Muscle of back (tissue), 3 donors: ENCODE measurements at regions not wholly inside any gene's neighbourhood (a gene's known extent, or its start where the extent isn't known, plus 50 kb on each side); places are given as distances from the start of the nearest gene placed in this dataset.
A peak's percentile ranks its signal among the peaks of the same experiment; 100 is the strongest.

Experiments used
- DNase-seq, 3 donors: peaks; one replicate each; pipeline versions ENCODE4 v3.0.0 to v3.0.0-alpha.2; 2013

DNA sequence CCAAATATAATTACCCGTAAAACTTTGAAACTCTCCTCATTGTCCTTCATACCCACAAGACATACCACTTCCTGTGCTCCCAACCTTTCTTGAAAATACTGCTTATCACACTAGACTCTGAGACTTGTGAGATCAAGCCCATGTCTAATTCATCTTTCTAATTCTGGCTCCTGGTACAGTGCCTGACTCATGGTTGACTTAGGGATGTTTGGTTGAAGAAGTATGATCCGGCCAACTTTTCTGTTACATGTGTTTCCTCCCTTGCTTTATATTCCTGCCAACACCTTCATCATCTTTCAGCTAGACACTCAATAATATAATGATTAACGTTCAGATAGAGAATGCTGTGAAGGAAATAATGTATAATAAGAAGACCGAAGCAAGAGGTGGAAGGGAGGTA lies 58.2 kb downstream of the MEX3B start:
- DNase-seq, result no peak

DNA sequence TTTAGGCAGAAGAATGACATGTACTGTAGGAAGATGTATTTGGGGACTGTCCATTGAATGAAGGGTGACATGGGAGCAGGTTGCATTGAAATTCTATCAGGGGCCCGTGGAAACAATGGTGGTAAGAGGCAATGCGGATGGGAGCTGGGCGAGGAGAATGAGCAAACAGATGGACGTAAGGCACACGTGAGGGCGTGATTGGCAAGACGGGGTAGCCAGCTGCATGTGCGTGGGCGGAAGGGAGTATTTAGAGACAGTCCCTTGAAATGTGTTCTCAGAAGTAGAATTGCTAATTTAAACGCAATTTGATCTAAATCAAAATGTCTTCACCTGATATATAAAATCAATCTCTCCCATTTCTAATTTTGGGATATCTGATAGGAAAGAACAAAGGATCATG lies 62.3 kb downstream of the MEX3B start:
- no peak for DNase-seq

DNA sequence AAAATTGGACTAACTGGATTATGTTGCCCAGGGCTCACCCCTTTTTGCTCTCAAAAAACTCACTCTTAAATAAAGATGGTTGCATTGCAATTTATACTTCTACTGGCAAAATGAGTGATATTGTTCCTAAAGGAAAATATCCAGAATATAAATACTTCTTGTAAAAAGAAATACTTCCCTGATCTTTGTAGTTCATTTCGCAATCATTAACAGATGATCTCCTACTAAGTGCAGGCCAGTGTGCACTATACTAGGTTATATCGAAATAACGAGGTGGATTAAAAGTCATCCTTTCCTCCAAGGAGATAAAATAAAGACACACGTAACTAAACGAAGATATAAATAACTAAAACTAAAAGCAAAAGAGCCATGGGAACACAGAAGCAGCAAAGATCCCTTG lies 63.0 kb downstream of the MEX3B start:
- DNase-seq, result no peak

DNA sequence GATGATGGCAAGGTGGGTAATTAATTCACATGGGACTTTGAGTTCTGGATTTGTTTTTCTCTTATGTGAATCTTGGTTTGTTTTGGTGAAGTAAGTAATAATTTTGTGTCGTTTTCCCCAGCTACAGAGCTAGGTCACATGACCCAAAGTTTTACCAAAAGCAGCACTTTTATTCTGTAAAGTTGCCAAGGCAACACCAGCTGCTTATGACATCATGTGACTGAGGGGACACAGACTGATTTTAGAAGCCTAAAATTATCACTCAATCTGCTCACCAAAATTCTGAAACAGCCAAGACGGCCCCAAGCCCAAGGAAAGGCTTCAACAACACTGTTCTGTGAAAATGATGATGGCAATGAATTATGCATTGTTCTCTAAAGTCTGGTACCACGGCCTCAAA lies 63.9 kb downstream of the MEX3B start:
- peak; percentile 3 to 24 (median 6) for DNase-seq

DNA sequence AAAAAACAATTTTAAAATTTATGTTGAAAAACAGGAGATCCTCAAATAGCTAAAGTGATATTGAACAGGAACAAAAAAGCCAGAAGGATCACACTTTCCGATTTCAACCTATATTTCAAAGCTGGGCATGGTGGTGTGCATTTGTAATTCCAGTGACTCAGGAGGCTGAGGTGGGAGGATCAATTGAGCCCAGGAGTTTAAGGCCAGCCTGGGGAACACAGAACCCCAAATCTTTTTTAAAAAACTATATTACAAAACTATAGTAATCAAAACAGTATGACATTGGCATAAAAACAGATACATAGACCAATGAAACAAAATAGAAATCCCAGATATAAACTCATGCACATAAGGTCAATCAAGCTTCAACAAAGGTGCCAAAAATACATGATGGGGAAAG lies 68.4 kb downstream of the MEX3B start:
- DNase-seq, result no peak

DNA sequence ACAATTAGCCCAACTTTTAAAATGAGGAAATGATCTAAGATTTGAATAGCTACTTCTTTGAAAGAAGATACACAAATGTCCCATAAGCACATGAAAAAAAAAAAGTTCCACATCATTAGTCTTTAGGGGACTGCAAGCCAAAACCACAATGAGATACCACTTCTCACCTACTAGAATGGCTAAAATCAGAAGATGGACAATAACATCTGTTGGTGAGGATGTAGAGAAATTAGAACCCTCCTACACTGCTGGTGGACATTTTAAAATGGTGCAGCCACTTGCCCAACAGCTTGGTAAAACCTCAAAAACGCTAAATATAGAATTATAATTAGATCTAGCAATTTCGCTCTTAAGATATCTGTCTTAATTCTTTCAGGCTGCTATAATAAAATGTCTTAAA lies 77.1 kb downstream of the MEX3B start:
- no peak for DNase-seq

DNA sequence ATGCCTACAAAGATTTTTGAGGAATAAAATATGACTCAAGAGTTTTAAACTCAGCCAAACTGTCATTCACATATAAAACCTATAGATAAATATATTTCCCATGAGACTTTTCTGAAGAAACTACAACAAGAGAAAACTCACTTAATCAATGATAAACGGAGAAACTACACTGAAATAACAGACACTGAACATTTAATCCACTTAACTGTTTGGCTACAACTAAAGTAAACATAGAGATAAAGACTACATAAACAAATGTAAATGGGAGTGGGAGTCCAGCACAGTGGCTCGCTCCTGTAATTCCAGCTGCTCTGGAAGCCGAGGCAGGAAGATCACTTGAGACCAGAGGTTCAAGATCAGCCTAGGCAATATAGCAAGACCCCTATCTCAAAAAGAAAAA lies 79.2 kb downstream of the MEX3B start:
- DNase-seq, result no peak

DNA sequence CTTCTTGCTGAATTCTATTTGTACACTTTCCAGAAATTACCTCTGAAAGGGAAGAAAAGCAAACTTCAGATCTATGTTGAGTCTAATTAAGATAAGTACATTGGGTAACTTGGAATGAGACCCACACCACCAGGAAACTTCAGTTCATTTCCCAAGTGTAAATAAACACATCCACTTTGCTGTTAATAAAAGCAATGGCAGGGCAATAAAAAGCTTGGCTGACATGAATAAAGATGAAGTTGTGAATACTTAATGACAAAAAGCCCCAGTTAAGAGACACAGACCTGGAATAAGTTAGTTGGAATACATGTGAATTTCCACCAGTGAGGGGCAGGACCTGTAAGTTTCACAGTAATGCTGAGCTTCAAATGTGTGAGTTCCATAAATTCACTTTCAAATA lies 83.3 kb downstream of the MEX3B start:
- no peak for DNase-seq

DNA sequence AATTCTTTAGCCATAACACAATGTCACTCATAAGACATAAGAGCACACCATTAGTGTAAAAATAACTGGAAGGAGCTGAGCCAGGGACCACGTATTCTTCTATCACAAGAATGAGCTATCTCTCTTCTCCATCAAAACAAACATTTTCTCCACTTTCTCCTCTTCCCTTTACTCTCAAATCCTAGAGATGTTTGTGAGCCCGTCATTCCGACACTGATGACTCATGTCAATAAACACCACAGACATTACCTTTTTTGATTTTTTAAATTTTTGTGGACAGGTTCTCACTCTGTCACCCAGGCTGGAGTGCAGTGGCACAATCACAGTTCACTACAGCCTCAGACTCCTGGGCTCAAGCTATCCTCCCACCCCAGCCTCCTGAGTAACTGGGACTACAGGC lies 86.6 kb downstream of the MEX3B start:
- DNase-seq, result no peak

DNA sequence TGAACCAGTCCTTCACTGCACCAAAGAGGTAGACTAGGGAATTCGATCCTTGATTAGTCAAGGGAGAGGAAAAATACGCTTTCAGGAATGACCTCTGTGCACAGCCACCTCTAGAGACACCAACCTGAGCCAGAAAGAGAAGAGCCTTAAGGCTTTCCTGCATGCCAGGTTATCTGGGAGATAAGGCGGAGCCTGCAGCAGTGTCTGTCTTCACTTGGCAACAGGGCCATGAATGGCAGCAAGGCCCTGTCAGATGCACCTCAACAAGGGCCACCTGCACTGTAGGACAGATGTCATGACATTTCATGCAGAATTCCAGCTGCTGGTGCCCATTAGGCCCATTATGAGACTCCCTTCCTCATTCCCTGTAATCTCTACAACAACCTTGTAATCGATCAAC lies 88.1 kb downstream of the MEX3B start:
- no peak for DNase-seq

DNA sequence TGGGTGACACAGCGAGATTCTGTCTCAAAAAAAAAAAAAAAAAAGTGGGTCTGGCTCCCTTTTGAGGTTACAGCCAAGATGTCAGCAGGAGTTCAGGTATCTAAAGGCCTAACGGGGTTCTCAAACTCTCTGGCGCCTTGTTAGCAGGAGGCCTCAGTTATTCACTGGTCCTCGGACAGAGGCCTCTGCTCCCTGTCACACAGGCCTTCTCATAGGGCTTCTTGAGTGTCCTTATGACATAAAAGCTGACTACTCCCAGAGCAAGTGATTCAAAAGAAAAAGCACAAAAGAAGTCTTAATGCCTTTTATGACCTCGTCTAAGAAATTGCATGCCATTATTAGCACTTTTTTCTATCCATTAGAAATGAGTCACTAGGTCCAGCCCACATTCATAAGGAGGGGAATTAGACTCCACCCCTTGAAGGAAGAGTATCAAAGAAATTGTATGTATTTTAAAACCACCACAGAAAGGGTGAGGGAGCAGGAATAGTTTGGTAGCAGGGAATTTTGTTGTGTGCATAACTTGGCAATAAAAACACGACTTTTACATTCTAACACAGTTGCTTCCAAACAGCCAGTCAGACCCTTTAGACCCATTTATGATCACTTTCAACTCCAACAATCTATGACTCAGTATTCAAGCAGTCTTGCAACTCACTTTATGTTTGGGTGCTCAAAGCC lies 90.3 kb downstream of the MEX3B start:
- DNase-seq, result peak in 1 of 3 donors; percentile 38

DNA sequence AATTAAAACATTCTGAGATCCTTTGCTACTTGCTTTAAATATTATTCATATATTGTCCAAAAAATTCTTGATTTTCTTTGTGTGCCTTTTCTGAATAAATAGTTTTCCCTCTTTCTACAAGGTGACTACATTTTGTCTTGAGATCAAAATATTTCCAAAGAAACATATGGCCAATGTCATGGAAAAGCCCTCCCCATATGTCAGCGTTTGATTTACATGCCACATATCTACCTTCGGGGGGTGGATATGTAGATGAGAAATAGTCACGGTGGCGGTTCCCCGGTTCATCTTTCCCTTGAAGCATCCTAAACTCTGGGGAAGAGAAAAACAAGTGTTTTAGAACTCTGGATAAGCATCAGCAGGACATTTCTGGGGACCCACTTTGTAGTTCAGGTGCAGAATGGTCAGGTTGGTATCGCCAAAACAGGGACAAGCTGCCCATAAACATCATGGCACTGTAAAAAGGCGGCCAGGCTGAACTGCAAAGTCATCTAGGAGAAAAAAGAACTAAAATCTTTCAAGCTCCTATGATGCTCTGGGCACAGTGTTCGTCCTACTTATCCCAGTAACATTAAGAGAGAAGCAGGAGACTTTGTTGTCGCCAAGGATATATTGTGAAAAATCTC lies 91.5 kb downstream of the MEX3B start:
- no peak for DNase-seq

DNA sequence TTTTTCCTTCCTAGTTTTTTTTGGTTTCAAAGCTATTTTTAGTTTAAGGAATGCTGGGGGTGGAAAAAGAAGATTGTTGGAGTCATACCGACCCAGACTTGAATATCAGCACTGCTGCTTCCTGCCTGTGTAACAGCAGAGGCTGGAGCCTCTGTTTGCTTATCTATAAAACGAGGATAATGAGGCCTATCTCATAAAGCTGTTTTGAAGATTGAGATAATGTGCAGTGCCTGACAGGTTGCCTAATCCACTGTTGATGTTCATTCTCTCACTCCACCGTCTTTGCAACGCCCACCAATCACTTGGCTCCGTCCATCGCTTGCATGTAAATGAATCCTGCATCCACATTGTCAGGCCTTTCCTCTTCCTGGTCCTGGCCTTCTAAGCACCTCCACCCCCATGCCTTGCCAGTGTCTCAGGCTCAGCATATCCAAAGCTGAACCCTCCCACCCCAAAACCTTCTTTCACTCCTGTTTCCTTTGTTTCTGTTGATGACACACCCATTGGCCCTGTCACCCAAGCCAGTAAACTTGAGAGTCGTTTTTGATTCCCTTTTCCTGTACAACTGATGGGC lies 94.9 kb downstream of the MEX3B start:
- peak in 2 of 3 donors; percentile 38 for DNase-seq

DNA sequence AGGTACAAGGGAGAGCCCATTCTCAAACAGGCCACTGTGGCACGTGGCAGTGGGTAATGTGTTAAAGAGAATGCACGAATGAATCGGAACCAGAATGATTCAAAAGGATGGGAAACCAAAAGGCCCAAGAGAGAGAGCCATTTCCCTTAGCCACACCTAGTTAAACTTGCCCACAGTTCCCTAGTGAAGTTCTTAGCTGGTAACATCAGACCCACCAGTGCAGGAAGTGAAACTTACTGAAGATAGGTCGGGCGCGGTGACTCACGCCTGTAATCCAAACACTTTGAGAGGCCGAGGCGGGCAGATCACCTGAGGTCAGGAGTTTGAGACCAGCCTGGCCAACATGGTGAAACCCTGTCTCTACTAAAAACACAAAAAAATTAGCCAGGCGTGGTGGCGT lies 97.1 kb downstream of the MEX3B start:
- DNase-seq, result no peak

DNA sequence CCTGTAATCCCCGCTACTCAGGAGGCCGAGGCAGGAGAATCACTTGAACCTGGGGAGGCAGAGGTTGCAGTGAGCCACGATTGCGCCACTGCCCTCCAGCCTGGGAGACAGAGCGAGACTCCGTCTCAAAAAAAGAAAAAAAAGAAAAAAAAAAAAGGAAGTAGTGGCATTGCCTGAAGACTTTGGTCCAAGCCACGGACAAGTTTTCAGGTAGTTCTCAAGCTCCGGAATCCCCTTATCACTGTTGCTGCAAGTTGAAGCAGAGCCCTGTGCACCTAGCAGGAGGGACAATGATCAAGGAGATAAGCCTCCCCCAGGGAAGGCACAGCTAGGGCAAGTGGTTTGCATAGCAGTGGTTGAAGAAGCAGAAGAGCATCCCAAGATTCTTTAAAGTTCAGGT lies 97.6 kb downstream of the MEX3B start:
- no peak for DNase-seq

DNA sequence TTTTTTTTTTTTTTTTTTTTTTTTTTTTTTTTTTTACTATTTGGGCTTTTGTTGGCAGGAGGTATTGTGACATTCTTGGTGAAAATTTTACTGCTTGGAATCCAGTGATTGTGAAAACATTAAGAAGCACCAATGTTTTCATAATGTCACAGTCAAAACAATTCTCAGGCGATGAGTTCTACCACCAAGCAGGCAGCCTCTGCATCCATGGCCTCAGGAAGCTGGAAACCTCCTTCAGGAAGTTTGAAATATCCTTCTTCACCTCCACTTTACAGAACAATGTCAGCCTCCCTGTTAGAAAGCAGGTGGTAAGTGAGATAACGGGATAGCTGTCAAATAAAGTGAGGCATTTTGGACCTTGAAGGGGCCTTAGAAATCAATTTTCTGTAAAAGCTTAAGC lies 98.3 kb downstream of the MEX3B start:
- peak in 1 of 3 donors; percentile 57 for DNase-seq

DNA sequence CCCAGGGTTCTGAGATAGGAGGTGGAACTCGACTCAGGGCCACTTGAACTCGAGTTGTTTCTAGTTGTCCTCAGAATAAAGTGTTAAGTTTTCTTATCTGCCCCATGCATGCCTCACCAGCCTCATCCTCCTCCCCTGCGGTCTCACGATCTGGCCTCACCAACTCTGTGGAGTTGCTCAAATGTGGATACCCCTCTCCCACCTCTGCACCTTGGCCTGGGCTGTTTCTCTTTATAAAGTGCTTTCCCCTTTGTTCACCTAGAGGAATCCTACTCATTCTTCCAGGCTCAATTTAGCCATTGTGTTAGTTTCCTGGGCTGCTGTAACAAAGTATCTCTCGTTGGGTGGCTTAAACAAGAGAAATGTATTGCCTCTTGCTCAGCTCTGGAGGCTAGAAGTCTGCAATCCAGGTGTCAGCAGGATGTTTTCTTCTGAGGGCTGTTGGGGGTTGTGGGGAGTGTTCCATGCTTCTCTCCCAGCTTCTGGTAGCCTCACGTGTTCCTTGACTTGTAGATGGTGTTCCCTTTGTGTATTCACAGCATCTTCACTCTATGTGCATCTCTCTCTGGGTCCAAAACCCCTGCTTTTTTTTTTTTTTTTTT lies 100.7 kb downstream of the MEX3B start:
- no peak for DNase-seq

DNA sequence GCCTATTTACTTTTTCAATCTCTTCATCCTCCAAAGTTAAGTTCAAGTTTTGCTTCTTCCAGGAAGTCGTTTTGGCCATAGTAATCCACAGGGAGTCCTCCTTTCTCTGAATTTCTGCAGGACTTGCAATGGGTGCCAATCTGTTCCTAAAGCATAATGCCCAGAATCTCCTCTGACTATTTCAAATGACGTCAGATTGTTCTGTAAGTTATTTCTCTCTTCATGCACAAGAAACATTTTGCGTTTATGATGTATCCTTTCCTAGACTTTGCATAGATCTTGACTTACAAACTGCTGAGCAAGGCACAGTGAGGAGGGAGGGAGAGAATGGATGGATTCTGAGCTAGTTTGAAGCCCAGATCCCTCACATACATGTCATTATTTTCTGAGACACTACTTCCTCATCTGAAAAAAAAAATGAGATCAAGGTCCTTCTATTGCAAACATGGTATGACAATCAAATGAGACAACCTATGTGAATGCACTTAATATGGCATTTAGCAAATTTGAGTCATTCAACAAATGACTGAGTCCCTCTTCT lies 103.1 kb downstream of the MEX3B start:
- no peak for DNase-seq

DNA sequence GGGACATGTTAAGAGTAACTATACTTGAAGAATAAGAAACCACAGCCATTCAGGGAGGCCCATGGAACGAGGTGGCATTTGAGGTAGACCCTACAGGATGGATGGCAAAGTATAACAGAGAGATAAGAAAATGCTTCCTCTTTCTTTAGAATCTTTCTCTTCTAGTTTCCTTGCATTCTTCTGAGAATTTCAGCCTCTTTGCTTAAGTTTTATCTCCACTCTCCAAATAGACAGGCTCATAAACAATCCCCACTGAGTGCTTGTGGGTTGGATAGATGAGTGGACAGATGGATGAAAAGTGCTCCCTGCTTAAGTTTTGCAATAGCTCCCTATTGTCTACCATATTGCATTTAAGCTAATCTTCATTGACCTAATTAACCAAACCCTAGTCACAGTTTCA lies 103.7 kb downstream of the MEX3B start:
- no peak for DNase-seq

DNA sequence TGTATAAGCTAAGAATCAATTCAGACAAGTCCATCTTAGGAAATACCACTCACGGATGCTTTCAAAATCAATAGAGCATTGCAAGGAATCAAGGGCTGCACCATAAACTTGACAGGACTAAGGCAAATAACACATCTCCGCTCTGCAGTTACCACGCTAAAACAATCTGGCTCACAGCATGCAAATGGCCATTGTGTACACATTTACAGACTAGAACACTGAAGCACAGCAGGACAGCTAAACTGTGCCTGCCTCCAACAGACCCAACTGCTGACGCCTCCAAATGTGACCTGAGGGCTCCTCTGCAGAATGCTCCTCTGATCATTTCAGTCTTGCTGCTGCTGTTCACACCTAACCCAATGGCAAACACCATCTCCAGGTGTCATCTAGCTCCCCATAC lies 104.3 kb downstream of the MEX3B start:
- DNase-seq, result no peak

DNA sequence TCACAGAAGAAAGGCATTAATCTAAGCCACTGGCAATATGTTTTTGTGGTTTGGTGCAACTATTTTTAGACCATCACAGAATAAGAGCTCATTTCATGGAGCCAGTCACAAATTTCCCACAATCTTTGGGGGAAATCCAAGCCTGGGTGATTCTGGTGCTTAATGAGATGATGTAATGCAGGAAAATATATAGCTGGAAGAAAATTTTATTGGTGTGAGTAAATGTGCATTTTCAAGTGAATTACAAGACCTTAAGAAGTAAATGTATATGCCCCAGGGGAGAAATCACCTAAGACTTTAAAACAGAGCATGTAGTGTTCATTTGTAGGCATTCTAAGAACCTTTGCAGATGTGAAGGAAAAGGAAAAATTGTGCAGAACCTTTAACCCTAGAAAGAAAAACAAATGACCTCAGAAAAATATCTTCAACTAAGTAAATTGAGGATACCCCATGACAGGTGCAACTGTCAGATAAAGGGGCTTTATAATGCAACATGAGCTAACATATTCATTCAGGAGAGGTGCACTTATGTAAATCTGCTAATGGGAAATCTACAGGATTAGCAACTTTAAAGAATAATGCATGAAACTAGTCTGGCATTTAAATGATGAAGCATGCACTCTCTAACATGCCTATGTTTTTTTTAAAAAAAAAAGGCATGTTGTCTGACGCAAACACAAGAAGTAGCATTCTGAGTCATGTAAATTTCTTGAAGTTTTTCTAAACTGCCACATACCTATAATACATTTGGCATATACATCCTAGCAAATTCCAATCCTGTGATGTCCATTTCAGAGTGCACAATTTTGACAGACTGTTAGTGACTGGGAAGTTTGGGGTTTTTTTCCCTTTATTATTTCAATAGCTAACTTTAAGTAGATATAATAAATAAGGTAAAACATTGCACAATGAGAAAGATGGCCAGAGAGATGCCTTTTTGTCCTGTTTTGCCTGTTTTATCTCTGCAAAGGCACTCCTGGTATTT lies 105.1 kb downstream of the MEX3B start:
- DNase-seq, result peak; percentile 30 to 91 (median 55)
